HepG2 (cell line): ENCODE measurements at regions not wholly inside any gene's neighbourhood (a gene's known extent, or its start where the extent isn't known, plus 50 kb on each side); places are given as distances from the start of the nearest gene placed in this dataset.

ENCODE experiments used
- ATAC-seq: fragments of 200-7000 bp; cut with Tn5 transposase; 3 replicates; pipeline ENCODE4 v1.9.1; 2020; ENCODE audit warnings: mild to moderate bottlenecking, moderate library complexity
- BruUV-seq: library from RNA; stranded (reverse); fragments of 400-500 nt; replicated peaks from 2 replicates; lab custom pipeline; 2021; lab: Mats Ljungman, UMichigan
- CTCF ChIA-PET: fragments of 300-600 bp; formaldehyde crosslinking; extraction: SDS; loops from one replicate; lab custom pipeline; 2021; ENCODE audit warnings: low total read pairs, inconsistent platforms, low intra/inter-chr PET ratio; lab: Yijun Ruan, JAX
- POLR2A ChIA-PET: fragments of 350-600 bp; sonication (Branson Sonifier 250); formaldehyde crosslinking; loops from one replicate; lab custom pipeline; 2020; ENCODE audit warnings: antibody characterized with exemption, inconsistent platforms; lab: Yijun Ruan, JAX
- DNase-seq: peaks from one replicate; pipeline ENCODE4 v3.0.0-alpha.2; 2015; ENCODE audit warnings: low spot score
- FAIRE-seq: peaks from 3 replicates; lab custom pipeline; 2011; peaks lifted over from hg19 to GRCh38; lab: Jason Lieb, UNC
- H2AFZ ChIP-seq: one replicate; pipeline ENCODE4 v1.6.1; 2011; ENCODE audit warnings: low read length, inconsistent platforms
- H3K27ac ChIP-seq: fragments of 300-600 bp; 3 replicates; pipeline ENCODE4 v1.8.0; 2011; ENCODE audit warnings: mixed run types, mild to moderate bottlenecking, mixed read lengths, low read length, inconsistent platforms; ENCODE audit not compliant: insufficient read depth; ENCODE audit errors: extremely low read length
- H3K27me3 ChIP-seq, 2 experiments: fragments of 200-600 bp in 1 of 2; 2 replicates in 1 of 2; 3 replicates in 1 of 2; pipeline versions ENCODE4 v1.6.0 to v1.8.0; 2011; ENCODE audit warnings: low read length in 2 of 2, mild to moderate bottlenecking in 2 of 2, moderate library complexity in 2 of 2, inconsistent platforms in 1 of 2; ENCODE audit not compliant: insufficient read depth in 2 of 2, control insufficient read depth in 1 of 2
- H3K36me3 ChIP-seq, 2 experiments: fragments of 200-600 bp in 1 of 2; replicated peaks in 1 of 2; 2 replicates in 1 of 2; 3 replicates in 1 of 2; pipeline versions ENCODE4 v1.5.1 to v1.8.0; 2011; ENCODE audit warnings: low read length in 2 of 2, inconsistent platforms in 1 of 2; ENCODE audit not compliant: insufficient read depth in 2 of 2, control insufficient read depth in 1 of 2
- H3K4me1 ChIP-seq: 2 replicates; pipeline ENCODE4 v1.5.1; 2012; ENCODE audit warnings: low read length, inconsistent platforms; ENCODE audit not compliant: insufficient read depth
- H3K4me2 ChIP-seq: 2 replicates; pipeline ENCODE4 v1.6.0; 2011; ENCODE audit warnings: low read depth, low read length, inconsistent platforms
- H3K4me3 ChIP-seq, 3 experiments: fragments of 200-600 bp in 1 of 3; sonication (generic), shearing (Covaris generic) in 1 of 3; replicated peaks in 1 of 3; 2 replicates each; pipeline ENCODE4 v1.5.1; 2011 to 2016; ENCODE audit warnings: low read length in 3 of 3, inconsistent platforms in 2 of 3, low read depth in 2 of 3, mild to moderate bottlenecking in 2 of 3, control low read depth in 1 of 3, mixed read lengths in 1 of 3; ENCODE audit not compliant: insufficient read depth in 1 of 3
- H3K79me2 ChIP-seq: one replicate; pipeline ENCODE4 v1.6.1; 2011; ENCODE audit warnings: low read length, inconsistent platforms; ENCODE audit not compliant: insufficient read depth
- H3K9ac ChIP-seq: 2 replicates; pipeline ENCODE4 v1.6.0; 2011; ENCODE audit warnings: mild to moderate bottlenecking, low read depth, low read length, inconsistent platforms; ENCODE audit not compliant: insufficient read depth
- H3K9me3 ChIP-seq: 2 replicates; pipeline ENCODE4 v1.5.1; 2012; ENCODE audit warnings: mild to moderate bottlenecking, low read length
- H4K20me1 ChIP-seq: 2 replicates; pipeline ENCODE4 v1.6.0; 2011; ENCODE audit warnings: inconsistent platforms, mild to moderate bottlenecking, low read length, moderate library complexity; ENCODE audit not compliant: insufficient read depth
- AKAP8 ChIP-seq: sonication (generic); formaldehyde crosslinking; IDR thresholded peaks from 2 replicates; pipeline ENCODE4 v1.5.1; 2020; ENCODE audit warnings: mild to moderate bottlenecking, missing genetic modification reagents
- EEA1 ChIP-seq: sonication (generic); formaldehyde crosslinking; IDR thresholded peaks from 2 replicates; pipeline ENCODE4 v1.5.1; 2020; ENCODE audit warnings: mild to moderate bottlenecking, missing genetic modification reagents, borderline replicate concordance
- HMGXB4 ChIP-seq, 2 experiments: sonication (generic) in 1 of 2; formaldehyde crosslinking in 1 of 2; IDR thresholded peaks; 2 replicates each; pipeline versions ENCODE4 v1.4.0 to v1.6.1; 2018 to 2020; ENCODE audit warnings: missing genetic modification reagents in 2 of 2, borderline replicate concordance in 1 of 2, low read depth in 1 of 2, mild to moderate bottlenecking in 1 of 2, missing biosample characterization in 1 of 2
- KDM2A ChIP-seq: sonication (generic); formaldehyde crosslinking; IDR thresholded peaks from 2 replicates; pipeline ENCODE4 v1.4.0; 2020; ENCODE audit warnings: low read depth, missing genetic modification reagents, borderline replicate concordance
- KLF11 ChIP-seq: IDR thresholded peaks from 2 replicates; pipeline ENCODE4 v1.6.1; 2016; ENCODE audit warnings: missing compliant biosample characterization
- MAX ChIP-seq: IDR thresholded peaks from 2 replicates; pipeline ENCODE4 v1.6.1; 2012; ENCODE audit warnings: inconsistent platforms
- MLLT10 ChIP-seq: sonication (generic); formaldehyde crosslinking; IDR thresholded peaks from 2 replicates; pipeline ENCODE4 v1.4.0; 2020; ENCODE audit warnings: missing genetic modification reagents
- NFE2L2 ChIP-seq: fragments of 150-350 bp; IDR thresholded peaks from 2 replicates; pipeline ENCODE4 v1.6.1; 2014; ENCODE audit warnings: low read length
- PATZ1 ChIP-seq: sonication (generic); formaldehyde crosslinking; IDR thresholded peaks from 2 replicates; pipeline ENCODE4 v1.4.0; 2020; ENCODE audit warnings: missing genetic modification reagents
- PCBP1 ChIP-seq: fragments of 200-400 bp; formaldehyde crosslinking; IDR thresholded peaks from 2 replicates; pipeline ENCODE4 v1.6.1; 2017; ENCODE audit warnings: mild to moderate bottlenecking, low read depth, low read length, borderline replicate concordance
- SMARCC2 ChIP-seq: fragments of 450-650 bp; IDR thresholded peaks from 2 replicates; pipeline ENCODE4 v1.6.1; 2017; ENCODE audit warnings: antibody characterized with exemption, mild to moderate bottlenecking
- ZNF276 ChIP-seq: sonication (generic); formaldehyde crosslinking; IDR thresholded peaks from 2 replicates; pipeline ENCODE4 v1.4.0; 2020; ENCODE audit warnings: mild to moderate bottlenecking, low read depth, missing genetic modification reagents
- ZNF580 ChIP-seq: IDR thresholded peaks from 2 replicates; pipeline ENCODE4 v1.6.1; 2016; ENCODE audit warnings: low read depth, borderline replicate concordance
- WGBS: methylation state at CpG from one replicate; pipeline ENCODE4 v1.1.6; 2017; ENCODE audit warnings: low lambda C conversion rate; 5-methylcytosine and 5-hydroxymethylcytosine counted together
- in situ Hi-C: cut with HindIII; loops from 2 replicates; pipeline ENCODE4 v1.10.0; 2017; ENCODE audit warnings: low pct_unique_long_range_greater_than_20kb; ENCODE audit not compliant: extremely low pct_ligation_motif_present
- intact Hi-C: fragments of 100-400 bp; cut with micrococcal nuclease; formaldehyde crosslinking; loops from one replicate; pipeline ENCODE4 v1.10.0; 2022; ENCODE audit not compliant: unreplicated experiment

GRCh38 chr2:123692121-123692520 lies 333.0 kb upstream of the CNTNAP5 start (continued):
- TF ChIP-seq KLF11 (CRISPR knock-in tag): no peak
- TF ChIP-seq AKAP8 (CRISPR knock-in tag): no peak
- no peak for TF ChIP-seq KDM2A (CRISPR knock-in tag)
- TF ChIP-seq PCBP1: no peak
- TF ChIP-seq ZNF580: no peak

- no peak for FAIRE-seq
These were observed 331.3 kb upstream of the CNTNAP5 start for GRCh38 chr2:123693836-123694235.

More at GRCh38 chr2:123693836-123694235, 331.3 kb upstream of the CNTNAP5 start:
- H3K27me3 ChIP-seq: no peaks in the 10 kb centered on the region
- H3K36me3 ChIP-seq: no peaks in the 10 kb centered on the region
- H3K27ac ChIP-seq: no peak overlapping the region
- peaks cover 96% of the 10 kb centered on the region for H3K9me3 ChIP-seq
- DNase-seq (no peak), ATAC-seq (no peak)
- H3K4me1 ChIP-seq: no peaks in the 10 kb centered on the region
- H3K79me2 ChIP-seq: no peaks in the 10 kb centered on the region
- H4K20me1 ChIP-seq: no peaks in the 10 kb centered on the region
- BruUV-seq: no TSS peak
- CTCF ChIA-PET: no interaction called here
- no peak for TF ChIP-seq HMGXB4 (CRISPR knock-in tag; IDR thresholded peaks at IDR 0.05; ENCODE audit: borderline replicate concordance in 1 of 2, low read depth in 1 of 2)
- no peak for TF ChIP-seq NFE2L2
- no peak for TF ChIP-seq PATZ1
- TF ChIP-seq MLLT10 (CRISPR knock-in tag): no peak
- TF ChIP-seq EEA1 (CRISPR knock-in tag): no peak
- TF ChIP-seq ZNF276: no peak
- no peak for TF ChIP-seq SMARCC2
- TF ChIP-seq MAX: no peak
- no peak overlapping the region for H2AFZ ChIP-seq
- in situ Hi-C loops (no loop called here), intact Hi-C loops (no loop called here)
- WGBS: 8% methylated on average over 1 of the region's 1 CpG
- no peak overlapping the region for H3K4me2 ChIP-seq
- no peak overlapping the region for H3K4me3 ChIP-seq
- no peak overlapping the region for H3K9ac ChIP-seq
- POLR2A ChIA-PET: no interaction called here
